ENCODE measurements at regions not wholly inside any gene's neighbourhood (a gene's known extent, or its start where the extent isn't known, plus 50 kb on each side); places are given as distances from the start of the nearest gene placed in this dataset.

GRCh38 chr4:129708784-129709183 is 612.8 kb downstream of the C4orf33 start:
- H4K5ac ChIP-seq (ENCODE audit: low read depth, low read length): no peak overlapping the region
- no peak overlapping the region for H3K9ac ChIP-seq (ENCODE audit: low read depth, low read length)
- H4K20me1 ChIP-seq (ENCODE audit: insufficient read depth, low read length): no peaks in the 10 kb centered on the region
- intact Hi-C loops (cut with micrococcal nuclease): no loop called here
- ATAC-seq (ENCODE audit: low read depth) (no peak), DNase-seq (no peak)
- no peak overlapping the region for H2BK5ac ChIP-seq (ENCODE audit: low read depth, low read length, poor library complexity, severe bottlenecking)
- H3K23ac ChIP-seq (ENCODE audit: low read depth, low read length): no peak overlapping the region
- CTCF ChIA-PET: no interaction called here
- no peak overlapping the region for H3K18ac ChIP-seq (ENCODE audit: low read depth, low read length)
- POLR2A ChIA-PET (ENCODE audit: unreplicated experiment): no interaction called here
- BruUV-seq (replicated peaks): no TSS peak
- H3K4me1 ChIP-seq (ENCODE audit: control insufficient read depth, insufficient read depth, low read length): no peaks in the 10 kb centered on the region
- H2BK120ac ChIP-seq (ENCODE audit: low read depth, low read length): no peak overlapping the region
- H3K14ac ChIP-seq (replicated peaks; ENCODE audit: low read depth, low read length): no peak overlapping the region
- no peak overlapping the region for H3K27ac ChIP-seq (ENCODE audit: insufficient read depth, low read length)
- H3K9me3 ChIP-seq (ENCODE audit: control insufficient read depth, insufficient read depth, low read length): peaks cover 2% of the 10 kb centered on the region; the same call in 1 of the 2 replicates
- no peak overlapping the region for H3K4me3 ChIP-seq (ENCODE audit: insufficient read depth, low read depth, low read length)
- no peaks in the 10 kb centered on the region for H3K79me1 ChIP-seq (ENCODE audit: low read depth in 1 of 2, low read length in 2 of 2)
- no peak for TF ChIP-seq POLR2A (IDR thresholded peaks at IDR 0.05; ENCODE audit: low read depth, low read length)
- TF ChIP-seq MAFK (IDR thresholded peaks at IDR 0.05; ENCODE audit: low read depth, low read length): no peak
- TF ChIP-seq MXI1 (IDR thresholded peaks at IDR 0.05; ENCODE audit: borderline replicate concordance, low read depth, low read length): no peak
- no peak for TF ChIP-seq CTCF (conservative IDR thresholded peaks at IDR 0.05; ENCODE audit: low read depth, low read length)
- TF ChIP-seq CEBPB (IDR thresholded peaks at IDR 0.05; ENCODE audit: low read depth, low read length): no peak
- no peak for TF ChIP-seq CHD1 (IDR thresholded peaks at IDR 0.05; ENCODE audit: low read depth, low read length)
- no peak for TF ChIP-seq MAZ (IDR thresholded peaks at IDR 0.05; ENCODE audit: borderline replicate concordance, low read depth, low read length)
- TF ChIP-seq RCOR1 (IDR thresholded peaks at IDR 0.05; ENCODE audit: insufficient replicate concordance, low read length): no peak
- H4K91ac ChIP-seq (ENCODE audit: insufficient read depth, low read depth, low read length): no peak overlapping the region
- H4K8ac ChIP-seq (ENCODE audit: low read depth in 2 of 2, low read length in 2 of 2): no peak overlapping the region
- no peak overlapping the region for H2BK20ac ChIP-seq (ENCODE audit: low read depth, low read length)
- H2AK5ac ChIP-seq (ENCODE audit: low read depth, low read length): no peak overlapping the region
- no CpG with 5 or more reads among the region's 4 CpGs for WGBS, 2 experiments (ENCODE audit: extremely low coverage in 2 of 2, insufficient read length in 1 of 2)
- in situ Hi-C loops (cut with MboI; ENCODE audit: low sequenced_read_pairs): no loop called here
- no peaks in the 10 kb centered on the region for H3K27me3 ChIP-seq (ENCODE audit: control insufficient read depth, insufficient read depth, low read length)
- H3K56ac ChIP-seq (ENCODE audit: extremely low read depth, insufficient read depth, low read length): no peak overlapping the region
- no peak overlapping the region for H2AK9ac ChIP-seq (replicated peaks; ENCODE audit: low read depth, low read length, poor library complexity)
- dilution Hi-C loops (cut with HindIII; ENCODE audit: low sequenced_read_pairs, unreplicated experiment): no loop called here
- H3K36me3 ChIP-seq (ENCODE audit: control insufficient read depth, insufficient read depth, low read length): no peaks in the 10 kb centered on the region
- no peak overlapping the region for H2BK15ac ChIP-seq (ENCODE audit: low read depth, low read length)
- H3K4me2 ChIP-seq (ENCODE audit: low read depth, low read length): no peak overlapping the region
- H2AFZ ChIP-seq (replicated peaks; ENCODE audit: low read length, poor library complexity): no peak overlapping the region
- H3K4ac ChIP-seq (ENCODE audit: low read depth, low read length): no peak overlapping the region
- no peaks in the 10 kb centered on the region for H3K9me1 ChIP-seq (ENCODE audit: insufficient read depth, low read length)

Data from IMR-90 (cell line).